ENCODE measurements at regions not wholly inside any gene's neighbourhood (a gene's known extent, or its start where the extent isn't known, plus 50 kb on each side); places are given as distances from the start of the nearest gene placed in this dataset.
"Not testable (repeated sequence)": the region's sequence is repeated elsewhere in the genome, so short reads cannot be mapped to it uniquely, and the experiment has no call there.

DNA sequence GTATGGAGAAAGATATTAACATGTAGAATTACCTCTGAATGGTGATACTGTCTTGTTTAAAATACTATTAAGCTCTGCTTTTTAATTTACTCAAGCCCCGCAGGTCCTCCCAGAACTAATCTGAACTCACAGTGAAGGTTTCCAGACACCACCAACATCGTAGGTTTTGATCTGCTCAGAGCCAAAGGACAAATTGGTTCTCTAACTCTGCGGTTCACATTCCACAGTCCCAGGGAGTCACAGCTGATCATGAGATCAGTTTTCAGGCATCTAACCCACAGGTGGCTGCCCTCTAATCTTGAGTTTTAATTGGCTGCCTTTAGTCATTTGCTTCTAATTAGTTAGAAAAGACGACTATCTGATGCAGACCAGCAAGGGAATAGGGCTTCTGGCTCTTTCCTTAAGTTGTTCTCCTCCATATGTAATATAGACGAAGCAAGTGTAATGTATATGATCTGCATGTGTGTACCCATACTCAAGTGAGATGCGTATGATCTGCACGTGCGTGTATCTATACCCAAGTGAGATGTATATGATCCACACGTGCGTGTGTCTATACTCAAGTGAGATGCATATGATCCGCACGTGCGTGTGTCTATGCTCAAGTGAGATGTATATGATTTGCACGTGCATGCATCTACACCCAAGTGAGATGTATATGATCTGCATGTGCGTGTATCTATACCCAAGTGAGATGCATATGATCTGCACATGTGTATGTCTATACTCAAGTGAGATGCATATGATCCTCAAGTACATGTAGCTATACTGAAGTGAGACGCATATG lies 331.5 kb upstream of the NPVF start:
- DNase-seq = no peak

DNA sequence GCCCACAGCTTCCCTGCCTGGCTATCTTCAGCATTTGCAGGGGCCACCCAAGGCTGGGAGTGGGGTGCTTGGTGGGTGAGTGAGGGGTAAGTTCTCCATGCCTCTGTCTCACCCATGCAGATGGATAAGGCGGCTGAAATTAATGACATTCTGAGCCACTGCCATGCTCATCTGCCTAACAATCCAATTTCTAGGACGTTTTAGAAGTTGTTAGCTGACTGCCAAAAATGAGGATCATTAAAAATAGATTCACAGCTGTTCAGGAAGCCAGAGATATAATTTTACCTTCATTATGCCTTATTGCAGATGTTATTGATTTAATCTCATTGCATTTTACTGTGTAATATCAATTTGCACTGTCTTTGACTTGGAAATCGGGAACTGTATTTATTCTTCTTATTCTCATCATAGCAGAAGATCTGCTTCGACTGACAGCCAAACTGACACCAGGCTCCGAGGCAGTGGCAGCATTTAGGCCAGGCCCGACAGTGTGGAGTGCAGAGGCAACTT lies 334.4 kb upstream of the NPVF start:
- peak in 1 of 2 experiments; percentile 40 for DNase-seq

DNA sequence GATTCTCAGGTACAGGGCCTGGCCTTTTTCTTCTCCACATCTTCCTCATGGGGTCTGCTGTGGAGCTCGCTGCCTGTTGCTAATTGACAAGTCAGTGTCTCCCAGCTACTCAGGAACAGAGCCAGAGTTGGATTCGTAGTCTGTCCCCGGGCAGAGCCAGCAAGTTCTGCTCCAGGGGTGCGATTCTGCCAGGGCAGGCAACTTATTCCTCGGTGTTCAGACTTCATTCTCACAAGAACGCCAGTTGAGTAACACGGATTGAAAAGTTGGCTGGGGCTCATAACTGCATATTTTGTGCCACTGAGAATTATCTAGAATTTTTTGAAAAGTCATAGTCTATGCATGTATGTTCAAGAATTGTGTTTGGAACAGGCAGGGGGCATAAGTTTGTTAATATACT lies 336.7 kb upstream of the NPVF start:
- no peak for DNase-seq

DNA sequence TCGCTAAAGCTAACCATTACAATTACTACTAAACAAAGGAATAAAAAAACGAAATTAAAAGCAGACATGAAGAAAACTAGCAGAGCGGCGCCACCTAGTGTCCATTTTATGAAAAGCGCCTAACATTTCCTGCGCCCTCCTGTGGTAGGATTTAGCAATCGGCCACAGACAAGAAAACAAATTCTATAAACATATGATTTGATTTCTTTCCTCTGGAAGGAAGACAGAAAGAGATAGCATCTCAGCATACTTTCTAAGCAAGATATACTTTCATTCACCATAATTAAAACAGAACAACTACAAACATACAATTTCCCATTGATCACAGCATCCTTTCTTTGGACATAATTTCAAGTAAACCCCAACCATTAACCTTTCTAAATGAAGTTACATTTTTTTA lies 337.7 kb upstream of the NPVF start:
- DNase-seq = peak; percentile 55 to 65

DNA sequence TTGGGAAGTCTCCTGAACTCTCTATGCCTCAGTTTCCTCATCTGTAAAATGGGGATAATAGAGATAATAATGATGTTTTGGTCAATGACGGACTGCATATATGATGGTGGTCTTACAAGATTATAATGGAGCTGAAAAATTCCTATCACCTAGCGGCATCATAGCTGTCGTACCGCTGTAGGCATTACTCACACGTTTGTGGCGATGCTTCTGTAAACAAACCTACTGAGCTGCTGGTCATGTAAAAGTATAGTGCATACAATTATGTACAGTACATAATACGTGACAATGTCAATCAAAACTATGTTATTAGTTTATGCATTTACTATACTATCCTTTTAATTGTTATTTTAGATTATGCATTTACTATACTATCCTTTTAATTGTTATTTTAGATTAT lies 339.1 kb upstream of the NPVF start:
- no peak for DNase-seq

DNA sequence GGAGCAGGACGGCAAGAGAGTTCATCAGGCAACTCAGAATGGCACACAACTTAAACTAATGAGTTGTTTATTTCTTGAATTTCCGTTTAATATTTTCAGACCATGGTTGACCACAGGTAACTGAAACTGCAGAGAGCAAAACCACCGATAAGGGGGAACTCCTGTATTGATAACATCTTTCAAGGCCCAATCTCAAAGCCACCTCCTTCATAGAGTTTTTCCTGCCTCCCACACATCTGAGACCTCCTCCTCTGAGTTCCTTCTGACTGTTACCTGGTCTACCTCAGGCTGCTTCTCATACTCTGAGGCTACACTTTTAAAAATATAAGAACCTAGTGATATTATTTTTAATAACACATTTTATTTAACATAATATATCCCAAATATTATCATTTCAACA lies 341.5 kb upstream of the NPVF start:
- no peak for DNase-seq

DNA sequence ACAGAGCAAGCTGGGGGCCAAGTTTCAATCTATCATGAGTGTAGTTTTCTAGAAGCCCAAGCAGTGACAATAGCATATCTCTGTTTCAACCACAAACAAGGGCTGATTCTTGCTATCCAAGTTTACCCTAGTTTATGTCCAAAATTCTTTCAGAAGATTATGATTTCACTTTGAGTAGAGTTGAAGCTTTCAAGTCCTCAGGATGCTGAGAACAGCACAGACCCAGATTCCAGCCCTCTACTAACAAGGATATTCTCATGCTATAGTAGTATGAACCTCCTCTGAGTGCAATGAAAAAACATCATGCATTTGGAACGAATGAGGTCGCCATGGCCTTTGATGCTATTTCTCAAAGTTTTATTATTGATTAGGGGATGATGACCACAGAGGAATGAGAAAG lies 344.1 kb upstream of the NPVF start:
- DNase-seq = no peak

DNA sequence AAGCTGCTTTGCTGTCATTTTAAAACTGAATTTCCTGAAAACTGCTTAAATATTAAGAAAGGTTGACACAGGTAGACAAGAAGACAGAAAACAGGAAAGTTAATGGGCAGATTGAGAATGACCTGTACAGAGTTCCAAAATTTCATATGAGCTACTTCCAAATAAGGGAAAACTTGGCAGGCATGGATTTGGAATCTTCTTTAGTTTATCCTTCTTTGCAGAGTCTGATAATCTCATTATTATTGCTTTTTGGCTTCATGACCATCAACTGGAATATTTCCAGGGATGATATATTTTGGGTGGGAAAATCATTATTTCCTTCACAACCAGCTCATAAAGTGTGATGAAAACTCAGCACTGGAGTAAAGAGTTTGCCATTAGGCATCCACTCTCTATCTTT lies 346.5 kb upstream of the NPVF start:
- DNase-seq = no peak

DNA sequence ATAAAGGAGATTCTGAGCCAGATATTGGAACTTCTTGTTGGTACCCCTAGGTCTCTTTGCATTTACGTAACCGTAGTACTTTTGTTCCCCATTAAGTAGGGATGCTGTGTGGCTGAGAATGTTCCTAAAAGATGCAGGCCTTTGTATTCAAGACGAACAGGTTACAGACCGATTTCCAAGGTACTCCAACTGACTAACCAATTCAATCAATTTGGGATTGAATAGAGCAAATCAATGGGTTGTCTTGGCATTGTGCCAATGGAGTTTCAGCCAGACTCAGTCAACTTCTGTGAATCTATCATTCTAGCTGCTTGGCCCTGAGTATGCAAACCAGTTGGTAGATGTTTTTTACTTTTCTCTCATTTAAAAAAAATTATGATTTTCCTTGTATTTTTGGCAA lies 347.3 kb upstream of the NPVF start:
- no peak for DNase-seq

DNA sequence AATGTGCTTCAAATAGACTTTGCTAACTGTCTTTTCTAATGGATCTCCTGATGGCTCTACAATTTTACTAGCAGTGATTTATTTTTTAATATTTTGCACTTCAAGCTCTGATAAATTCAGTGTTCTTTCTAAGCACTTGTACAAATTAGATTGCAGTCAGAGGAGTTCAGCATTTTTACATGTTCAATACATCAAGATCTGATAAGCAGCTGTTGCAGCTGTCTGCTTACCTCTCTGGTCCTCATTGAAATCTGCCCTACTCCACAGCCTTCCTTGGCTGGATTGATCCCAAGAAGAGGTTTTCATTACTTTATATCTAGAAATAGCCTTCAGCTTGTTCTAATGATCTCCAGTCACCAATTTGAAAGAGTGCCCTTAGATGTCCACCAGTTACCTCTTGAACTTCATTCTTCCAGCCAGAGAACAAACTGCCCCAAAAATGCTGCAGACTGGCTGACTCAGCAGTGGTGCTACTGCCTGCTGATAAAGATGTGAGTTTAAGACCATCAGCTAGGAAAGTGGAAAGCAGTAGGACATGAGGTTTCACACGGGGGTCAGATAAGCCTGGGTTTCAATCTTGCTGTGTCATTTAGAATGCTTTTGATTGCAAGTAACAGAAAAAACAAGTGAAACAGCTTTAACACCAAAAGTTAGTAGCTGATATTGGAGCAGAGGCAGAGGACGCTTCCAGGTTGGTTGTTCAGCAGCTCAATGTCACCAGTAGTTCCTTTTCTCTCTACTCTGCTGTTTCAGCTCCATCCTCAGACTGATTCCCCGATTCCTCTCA lies 350.9 kb upstream of the NPVF start:
- DNase-seq = no peak

DNA sequence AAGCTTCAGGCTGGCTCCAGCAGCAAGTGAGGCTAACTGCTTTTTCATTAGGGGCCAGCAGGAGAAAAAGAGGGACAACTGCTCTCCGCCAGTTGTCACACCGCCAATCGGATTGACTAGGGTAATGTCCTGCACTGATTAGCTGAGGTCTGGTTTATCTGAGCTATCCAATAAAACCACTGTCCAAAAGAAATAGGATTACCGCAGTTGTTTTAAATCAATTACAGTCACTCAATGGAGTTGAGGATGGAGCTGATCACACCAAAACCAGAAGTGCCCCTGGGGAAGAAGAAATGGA lies 351.4 kb upstream of the NPVF start:
- DNase-seq = no peak

DNA sequence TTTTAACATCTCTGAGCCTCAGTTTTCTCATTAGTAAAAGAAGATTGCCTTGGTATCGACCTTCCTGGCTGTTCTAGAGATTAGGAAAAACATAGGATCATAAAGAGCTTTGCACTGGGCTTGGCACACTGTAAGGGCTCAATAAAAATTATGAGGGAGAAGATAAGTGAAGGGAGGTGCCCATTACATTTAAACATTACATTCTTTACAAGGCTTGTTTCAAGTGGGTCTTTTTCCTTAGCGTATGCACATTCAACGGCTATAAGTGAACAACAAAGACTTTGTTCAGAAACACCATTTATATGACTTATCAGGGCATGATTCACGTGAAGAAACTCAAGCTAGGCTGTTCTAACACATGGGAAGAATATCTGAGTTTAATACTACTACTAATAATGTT lies 351.9 kb upstream of the NPVF start:
- DNase-seq = no peak

DNA sequence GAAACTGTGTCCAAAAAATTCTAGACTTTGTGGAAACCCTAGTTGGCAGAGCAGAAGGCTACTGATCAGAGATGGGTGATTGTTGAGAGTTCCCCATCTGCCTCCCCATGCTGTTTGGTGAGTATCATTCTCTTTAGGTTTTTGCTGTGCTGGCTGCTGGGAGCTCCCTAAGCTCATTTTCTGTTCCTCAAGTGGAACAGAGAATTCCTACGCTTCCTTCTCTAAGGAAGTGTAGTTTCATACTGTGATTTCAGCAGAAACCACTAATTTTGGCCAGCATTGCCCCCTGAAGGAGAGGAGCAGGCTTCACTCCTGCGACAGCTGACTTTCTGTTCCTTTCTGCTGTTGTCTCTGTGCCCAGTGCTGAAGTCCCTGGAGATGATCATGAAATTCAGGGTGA lies 355.3 kb upstream of the NPVF start:
- DNase-seq = no peak

DNA sequence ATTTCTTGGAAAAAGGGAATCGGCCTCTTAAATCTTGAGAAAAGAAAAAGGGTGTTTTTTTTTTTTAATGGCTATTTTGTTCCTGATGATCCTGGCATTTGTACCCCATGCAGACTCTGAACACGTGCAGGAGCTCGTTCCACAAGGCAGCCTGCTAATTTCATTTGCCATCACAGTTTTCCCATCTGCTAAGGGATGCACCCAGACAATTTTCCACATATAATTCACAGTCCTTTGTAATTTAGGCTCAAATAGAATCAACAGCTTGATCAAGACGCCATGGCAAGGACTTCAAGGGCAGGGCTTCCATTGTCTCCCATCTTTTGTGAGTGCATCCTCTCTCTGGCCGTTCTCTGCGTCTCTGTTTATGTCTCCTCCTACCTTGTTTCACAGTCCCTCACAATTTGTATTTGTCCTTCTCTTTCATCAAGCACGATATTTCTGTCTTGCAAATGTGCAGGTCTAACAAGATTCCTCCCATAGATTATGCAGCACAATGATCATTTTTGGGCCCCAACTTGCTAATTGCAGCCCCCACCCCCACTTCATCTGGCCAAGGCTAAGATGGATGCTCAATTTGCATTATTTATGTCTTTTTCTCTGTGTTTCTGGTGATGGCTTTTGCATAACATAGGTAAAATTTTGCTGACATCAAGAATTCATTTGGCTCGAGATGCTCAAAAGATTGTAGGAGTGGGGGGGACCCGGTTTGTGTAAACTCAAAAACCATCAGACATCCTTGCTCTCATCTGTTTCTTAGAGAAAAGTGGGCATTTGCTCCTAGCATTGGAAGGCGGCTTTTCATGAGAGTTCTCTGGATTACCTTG lies 356.0 kb upstream of the NPVF start:
- DNase-seq = no peak

DNA sequence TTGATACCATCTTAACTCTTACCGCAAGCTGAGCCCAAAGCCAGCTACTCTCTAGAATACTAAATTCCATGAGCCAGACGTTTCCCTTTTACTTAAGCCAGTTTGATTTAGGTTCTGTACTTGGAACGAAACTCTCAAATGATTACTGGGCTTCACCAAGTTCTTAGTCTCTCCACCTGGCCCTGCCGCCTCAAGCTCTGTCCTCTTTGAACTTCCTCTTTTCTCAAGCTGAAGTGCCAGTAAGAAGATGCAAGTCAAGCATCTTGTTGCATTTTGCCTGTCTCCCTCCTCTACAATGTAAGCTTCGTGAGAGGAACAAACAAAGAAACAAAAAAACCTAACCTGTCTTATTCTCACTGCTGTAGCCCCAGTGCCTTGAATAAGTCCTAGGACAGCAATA lies 358.2 kb upstream of the NPVF start:
- DNase-seq = no peak

DNA sequence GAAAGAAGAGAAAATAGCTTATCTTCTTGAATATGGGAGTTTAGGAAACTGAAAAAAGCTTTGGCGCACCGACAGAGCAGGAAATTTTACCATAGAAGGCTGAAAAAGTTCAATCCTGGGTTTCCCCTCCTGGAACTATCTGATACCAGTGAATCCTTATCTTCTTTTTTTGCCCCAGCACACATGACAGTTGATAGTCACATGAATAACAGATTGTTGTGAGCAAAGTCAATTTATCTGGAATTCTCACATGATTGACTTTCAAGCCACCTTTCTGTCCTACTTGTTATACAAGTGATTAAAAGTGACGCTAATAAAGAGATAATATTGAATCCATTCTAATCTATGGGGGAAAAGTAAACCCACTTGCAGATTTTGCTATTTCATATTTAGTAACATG lies 365.8 kb upstream of the NPVF start:
- DNase-seq = no peak

DNA sequence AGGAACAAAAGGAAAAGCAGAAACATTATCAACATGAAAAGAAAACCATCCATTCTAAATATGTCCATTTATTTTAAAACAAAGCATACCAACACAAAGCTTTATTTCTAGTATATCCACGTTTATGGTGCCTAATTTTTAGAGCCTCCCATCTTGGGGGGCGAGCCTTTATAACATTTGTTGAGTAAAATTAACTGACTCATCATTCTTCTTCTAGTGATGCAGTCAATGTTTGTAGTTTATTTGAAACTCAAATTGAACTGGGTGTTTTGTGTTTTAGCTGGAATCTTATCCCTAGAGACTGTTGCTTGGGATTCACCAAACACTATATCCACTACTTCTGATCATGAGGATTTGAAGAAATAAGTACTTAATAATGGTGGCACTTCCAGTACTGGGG lies 366.4 kb upstream of the NPVF start:
- no peak for DNase-seq

DNA sequence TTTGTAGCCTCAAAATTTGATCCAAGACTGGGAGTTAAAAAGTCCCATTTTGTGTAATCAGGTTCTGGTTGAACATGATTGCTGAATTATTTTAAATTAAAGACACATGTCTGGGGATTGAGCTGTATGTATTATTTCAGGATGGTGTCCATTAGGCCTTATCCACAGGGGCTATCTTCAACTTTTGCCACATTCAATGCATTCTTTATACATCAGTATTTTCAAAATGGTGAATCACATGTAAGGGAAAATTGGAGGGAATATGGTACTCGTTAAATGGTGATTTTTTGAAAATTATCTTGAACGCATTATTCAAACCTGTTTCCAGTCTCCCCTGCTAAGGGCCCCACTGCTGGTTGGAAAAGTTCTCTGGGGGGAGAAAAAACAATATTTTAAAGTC lies 367.7 kb upstream of the NPVF start:
- DNase-seq = no peak

DNA sequence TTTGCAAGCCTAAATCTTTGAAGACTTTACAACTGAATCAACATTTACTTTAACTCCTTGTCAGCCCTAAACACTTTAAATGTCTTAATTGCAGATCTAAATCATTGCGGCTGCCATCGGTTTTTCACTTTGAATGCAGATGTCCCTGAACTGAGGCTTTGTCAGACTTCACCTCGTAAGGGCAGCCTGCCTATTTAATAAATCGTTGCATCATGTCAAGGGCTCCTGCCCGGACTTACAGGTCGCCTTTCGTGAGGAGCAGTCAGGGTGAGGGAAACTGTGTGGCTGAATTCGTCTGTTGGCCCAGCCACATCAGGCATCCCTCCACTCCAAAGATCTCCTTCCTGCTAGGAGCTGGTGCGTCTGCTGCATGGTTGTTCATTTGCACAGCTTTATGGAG lies 368.2 kb upstream of the NPVF start:
- no peak for DNase-seq

DNA sequence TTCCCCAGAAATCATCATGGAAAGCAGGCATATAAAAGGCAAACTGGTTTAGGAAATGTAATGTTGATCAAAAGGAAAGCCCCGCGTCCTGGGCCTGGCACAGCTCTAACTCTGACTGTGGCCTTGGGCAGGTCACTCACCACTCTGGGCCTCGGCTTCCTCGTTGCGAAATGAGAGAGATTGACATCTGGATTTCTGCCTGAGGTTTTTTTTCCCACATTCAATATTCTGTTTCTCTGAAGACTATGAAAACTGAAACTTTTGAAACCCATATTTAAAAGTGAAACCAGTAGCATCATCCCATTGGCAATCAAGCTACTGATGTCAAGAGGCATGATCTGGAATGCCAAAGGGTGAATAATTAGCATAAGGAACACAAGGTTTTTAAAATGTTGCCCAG lies 369.7 kb upstream of the NPVF start:
- DNase-seq = no peak

DNA sequence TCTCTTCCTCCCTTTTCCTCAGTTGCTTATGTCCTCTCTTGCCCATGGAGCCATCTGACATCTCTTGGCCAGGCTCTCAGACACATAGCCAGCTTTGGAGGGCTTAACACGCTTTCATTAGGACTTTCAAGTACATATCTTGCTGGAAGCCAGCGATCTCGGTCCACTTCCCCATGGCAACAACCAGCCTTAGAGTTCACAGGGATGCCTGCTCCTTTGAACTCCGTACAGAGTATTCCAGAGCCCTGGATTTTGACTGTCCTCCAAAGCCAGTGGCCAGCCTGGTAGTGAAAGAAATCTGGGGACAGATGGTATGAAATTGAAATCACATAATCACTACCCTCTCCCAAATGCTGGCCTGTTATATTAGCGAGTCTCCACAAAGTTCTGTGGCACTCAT lies 370.5 kb upstream of the NPVF start:
- no peak for DNase-seq

DNA sequence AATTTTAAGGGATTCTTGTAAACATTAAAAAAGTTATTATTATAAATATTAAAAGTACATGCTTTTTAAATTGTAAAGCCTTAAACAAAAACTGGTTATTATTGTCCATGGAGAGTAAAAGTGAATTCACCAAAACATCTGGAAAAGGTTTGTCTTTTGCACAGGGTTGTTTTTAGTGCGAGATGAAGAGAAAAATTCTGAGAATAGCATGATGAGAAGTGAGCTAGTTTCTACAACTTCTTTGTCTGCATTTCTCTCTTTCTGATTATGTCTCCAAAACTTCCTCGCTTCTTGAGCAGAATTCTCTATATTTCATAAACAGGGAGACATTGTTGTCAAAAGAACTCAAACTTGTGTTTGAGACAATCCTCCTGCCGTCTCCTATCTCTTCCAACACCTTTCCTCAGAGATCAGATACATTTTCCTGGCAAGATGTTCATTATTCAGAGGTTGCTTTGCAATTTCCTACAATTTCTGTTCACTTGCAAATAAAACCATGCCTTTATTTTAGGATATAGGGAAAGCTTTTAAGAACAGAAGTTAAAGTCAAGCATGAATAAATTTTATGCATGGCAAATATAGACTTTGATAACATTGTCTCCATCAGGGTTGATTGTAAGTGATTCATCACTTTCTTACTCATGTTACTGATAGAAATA lies 372.1 kb upstream of the NPVF start:
- DNase-seq = no peak

DNA sequence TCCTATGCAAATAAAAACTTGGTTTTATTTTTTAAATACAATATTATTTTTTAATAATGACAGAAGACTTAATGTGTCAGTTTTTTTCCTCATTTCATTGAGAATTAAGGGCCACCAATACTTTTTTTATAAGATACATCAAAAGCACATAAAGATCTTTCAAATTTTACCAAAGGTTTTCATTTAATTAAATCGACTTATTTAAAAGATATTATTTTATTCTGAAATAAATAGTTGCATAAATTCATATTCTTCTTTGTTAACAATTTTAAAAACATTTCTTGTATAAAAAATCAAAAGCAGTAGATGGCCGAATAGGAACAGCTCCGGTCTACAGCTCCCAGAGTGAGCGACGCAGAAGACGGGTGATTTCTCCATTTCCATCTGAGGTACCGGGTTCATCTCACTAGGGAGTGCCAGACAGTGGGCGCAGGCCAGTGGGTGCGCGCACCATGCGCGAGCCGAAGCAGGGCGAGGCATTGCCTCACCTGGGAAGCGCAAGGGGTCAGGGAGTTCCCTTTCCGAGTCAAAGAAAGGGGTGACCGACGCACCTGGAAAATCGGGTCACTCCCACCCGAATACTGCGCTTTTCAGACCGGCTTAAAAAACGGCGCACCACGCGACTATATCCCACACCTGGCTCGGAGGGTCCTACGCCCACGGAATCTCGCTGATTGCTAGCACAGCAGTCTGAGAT lies 374.6 kb upstream of the NPVF start:
- not testable (repeated sequence) for DNase-seq

Data from NCI-H2081 (cell line).